ENCODE measurements at regions not wholly inside any gene's neighbourhood (a gene's known extent, or its start where the extent isn't known, plus 50 kb on each side); places are given as distances from the start of the nearest gene placed in this dataset.

- no peak for DNase-seq (ENCODE audit: low read depth)
These were observed 976.6 kb downstream of the FAM181B start for GRCh38 chr11:81756864-81757595.

- no peak for DNase-seq (ENCODE audit: low read depth)
These were observed 984.4 kb downstream of the FAM181B start for GRCh38 chr11:81749245-81749644.

- DNase-seq (ENCODE audit: low read depth) = no peak
These were observed 989.1 kb downstream of the FAM181B start for GRCh38 chr11:81744336-81745116.

- no peak for DNase-seq (ENCODE audit: low read depth)
These were observed 1008.0 kb downstream of the FAM181B start for GRCh38 chr11:81725701-81726100.

GRCh38 chr11:81717695-81718094, 1016.0 kb downstream of the FAM181B start:
- DNase-seq (ENCODE audit: low read depth) = no peak

- DNase-seq (ENCODE audit: low read depth) = no peak
These were observed 1025.8 kb downstream of the FAM181B start for GRCh38 chr11:81707881-81708280.

GRCh38 chr11:81705283-81705682, 1028.4 kb downstream of the FAM181B start:
- DNase-seq (ENCODE audit: low read depth) = no peak

- no peak for DNase-seq (ENCODE audit: low read depth)
These were observed 1033.6 kb downstream of the FAM181B start for GRCh38 chr11:81700076-81700475.

GRCh38 chr11:81687057-81687456, 1046.6 kb downstream of the FAM181B start:
- DNase-seq (ENCODE audit: low read depth) = no peak

GRCh38 chr11:81674211-81674610, 1059.5 kb downstream of the FAM181B start:
- DNase-seq (ENCODE audit: low read depth) = no peak

GRCh38 chr11:81673001-81673400, 1060.7 kb downstream of the FAM181B start:
- DNase-seq (ENCODE audit: low read depth) = no peak

GRCh38 chr11:81669935-81670543, 1063.6 kb downstream of the FAM181B start:
- DNase-seq (ENCODE audit: low read depth) = no peak

GRCh38 chr11:81658722-81659121, 1074.9 kb downstream of the FAM181B start:
- DNase-seq (ENCODE audit: low read depth) = no peak

- DNase-seq (ENCODE audit: low read depth) = no peak
These were observed 1078.3 kb downstream of the FAM181B start for GRCh38 chr11:81655351-81655750.

GRCh38 chr11:81647374-81647773, 1086.3 kb downstream of the FAM181B start:
- no peak for DNase-seq (ENCODE audit: low read depth)

- no peak for DNase-seq (ENCODE audit: low read depth)
These were observed 1089.3 kb downstream of the FAM181B start for GRCh38 chr11:81644239-81644840.

- no peak for DNase-seq (ENCODE audit: low read depth)
These were observed 1099.2 kb downstream of the FAM181B start for GRCh38 chr11:81634483-81634882.

GRCh38 chr11:81602508-81602907, 1131.2 kb downstream of the FAM181B start:
- no peak for DNase-seq (ENCODE audit: low read depth)

GRCh38 chr11:81596704-81597103, 1137.0 kb downstream of the FAM181B start:
- no peak for DNase-seq (ENCODE audit: low read depth)

GRCh38 chr11:81585390-81585933, 1148.2 kb downstream of the FAM181B start:
- no peak for DNase-seq (ENCODE audit: low read depth)

GRCh38 chr11:81579339-81579738, 1154.3 kb downstream of the FAM181B start:
- no peak for DNase-seq (ENCODE audit: low read depth)

GRCh38 chr11:81578571-81578970, 1155.1 kb downstream of the FAM181B start:
- DNase-seq (ENCODE audit: low read depth) = no peak
